WTC11 (cell line): ENCODE measurements at regions not wholly inside any gene's neighbourhood (a gene's known extent, or its start where the extent isn't known, plus 50 kb on each side); places are given as distances from the start of the nearest gene placed in this dataset.

ENCODE experiments used
- ATAC-seq: fragments of 200-7000 bp; cut with Tn5 transposase; 2 replicates; pipeline ENCODE4 v1.10.0; 2021; ENCODE audit warnings: mild to moderate bottlenecking, moderate library complexity
- CTCF ChIA-PET: fragments of 300-600 bp; sonication (Branson Sonifier 250); formaldehyde crosslinking; loops from one replicate; lab custom pipeline; 2021; ENCODE audit warnings: antibody characterized with exemption; lab: Charles Lee
- POLR2A ChIA-PET: fragments of 350-600 bp; sonication (Branson Sonifier 250); formaldehyde crosslinking; loops from one replicate; lab custom pipeline; 2021; ENCODE audit warnings: antibody characterized with exemption; lab: Charles Lee
- DNase-seq: peaks from one replicate; pipeline ENCODE4 v3.0.0; 2021; ENCODE audit warnings: low spot score
- H3K27ac Mint-ChIP-seq: 2 replicates; pipeline ENCODE4 v1.8.0; 2021; ENCODE audit warnings: mixed read lengths
- H3K27me3 Mint-ChIP-seq: 2 replicates; pipeline ENCODE4 v1.8.0; 2021; ENCODE audit warnings: low read depth, mild to moderate bottlenecking, moderate library complexity, mixed read lengths
- H3K36me3 Mint-ChIP-seq: 2 replicates; pipeline ENCODE4 v1.8.0; 2021; ENCODE audit warnings: mixed read lengths
- H3K4me1 Mint-ChIP-seq: 2 replicates; pipeline ENCODE4 v1.8.0; 2022; ENCODE audit warnings: mixed read lengths
- H3K4me3 Mint-ChIP-seq: 2 replicates; pipeline ENCODE4 v1.8.0; 2021; ENCODE audit warnings: mild to moderate bottlenecking, moderate library complexity, mixed read lengths
- H3K9me3 Mint-ChIP-seq: 2 replicates; pipeline ENCODE4 v1.8.0; 2021; ENCODE audit warnings: mixed read lengths
- ESRRA ChIP-seq: sonication (generic); formaldehyde crosslinking; IDR thresholded peaks from 2 replicates; pipeline ENCODE4 v1.8.1; 2022; ENCODE audit warnings: mild to moderate bottlenecking, missing genetic modification reagents, borderline replicate concordance
- ETV6 ChIP-seq: sonication (generic); formaldehyde crosslinking; IDR thresholded peaks from 2 replicates; pipeline ENCODE4 v1.8.1; 2022; ENCODE audit warnings: mild to moderate bottlenecking, missing genetic modification reagents
- GTF2I ChIP-seq: fragments of 250-450 bp; sonication (Bioruptor Pico); conservative IDR thresholded peaks from 2 replicates; pipeline ENCODE4 v1.4.0; 2021; ENCODE audit warnings: mild to moderate bottlenecking
- IRF2 ChIP-seq: sonication (generic); formaldehyde crosslinking; IDR thresholded peaks from 2 replicates; pipeline ENCODE4 v1.8.0; 2022; ENCODE audit warnings: low read depth, missing genetic modification reagents, borderline replicate concordance
- JAZF1 ChIP-seq: fragments of 250-450 bp; sonication (Bioruptor Pico); IDR thresholded peaks from 2 replicates; pipeline ENCODE4 v1.9.0; 2021; ENCODE audit warnings: moderate library complexity, mild to moderate bottlenecking, inconsistent platforms
- NR3C1 ChIP-seq: sonication (generic); formaldehyde crosslinking; conservative IDR thresholded peaks from 2 replicates; pipeline ENCODE4 v1.8.1; 2023; ENCODE audit warnings: low read depth, mild to moderate bottlenecking, missing genetic modification reagents
- TEAD4 ChIP-seq: sonication (generic); formaldehyde crosslinking; IDR thresholded peaks from 2 replicates; pipeline ENCODE4 v1.8.0; 2022; ENCODE audit warnings: mild to moderate bottlenecking, missing genetic modification reagents
- ZBTB21 ChIP-seq: sonication (generic); formaldehyde crosslinking; IDR thresholded peaks from 2 replicates; pipeline ENCODE4 v1.8.1; 2023; ENCODE audit warnings: mild to moderate bottlenecking, missing genetic modification reagents, borderline replicate concordance
- ZNF138 ChIP-seq: sonication (generic); formaldehyde crosslinking; conservative IDR thresholded peaks from 2 replicates; pipeline ENCODE4 v1.8.1; 2022; ENCODE audit warnings: mild to moderate bottlenecking, moderate library complexity, missing genetic modification reagents
- ZNF219 ChIP-seq: sonication (generic); formaldehyde crosslinking; IDR thresholded peaks from 2 replicates; pipeline ENCODE4 v1.8.0; 2023; ENCODE audit warnings: missing genetic modification reagents, mild to moderate bottlenecking, borderline replicate concordance
- ZNF263 ChIP-seq: sonication (generic); formaldehyde crosslinking; IDR thresholded peaks from 2 replicates; pipeline ENCODE4 v1.8.1; 2022; ENCODE audit warnings: low read depth, mild to moderate bottlenecking, moderate library complexity, missing genetic modification reagents
- ZNF416 ChIP-seq: fragments of 250-450 bp; sonication (Bioruptor Pico); IDR thresholded peaks from 2 replicates; pipeline ENCODE4 v1.9.0; 2021; ENCODE audit warnings: mild to moderate bottlenecking, inconsistent platforms
- ZNF671 ChIP-seq: fragments of 250-450 bp; sonication (Bioruptor Pico); IDR thresholded peaks from 2 replicates; pipeline ENCODE4 v1.8.0; 2021; ENCODE audit warnings: mild to moderate bottlenecking
- TF ChIP-seq, protein P1 (sequence below): fragments of 250-450 bp; sonication (Bioruptor Pico); IDR thresholded peaks from 2 replicates; pipeline ENCODE4 v1.9.0; 2021; ENCODE audit warnings: mild to moderate bottlenecking, borderline replicate concordance
- TF ChIP-seq, protein P2 (sequence below): sonication (generic); formaldehyde crosslinking; conservative IDR thresholded peaks from 2 replicates; pipeline ENCODE4 v1.8.1; 2023; ENCODE audit warnings: mild to moderate bottlenecking, low read depth, missing genetic modification reagents, moderate library complexity
- TF ChIP-seq, protein P3 (sequence below): fragments of 200-600 bp; IDR thresholded peaks from 2 replicates; pipeline ENCODE4 v1.8.0; 2022; ENCODE audit warnings: antibody characterized with exemption
- TF ChIP-seq, protein P4 (sequence below): fragments of 250-450 bp; sonication (Bioruptor Pico); IDR thresholded peaks from 2 replicates; pipeline ENCODE4 v1.9.0; 2021; ENCODE audit warnings: moderate library complexity, mild to moderate bottlenecking, inconsistent platforms, borderline replicate concordance

DNA sequence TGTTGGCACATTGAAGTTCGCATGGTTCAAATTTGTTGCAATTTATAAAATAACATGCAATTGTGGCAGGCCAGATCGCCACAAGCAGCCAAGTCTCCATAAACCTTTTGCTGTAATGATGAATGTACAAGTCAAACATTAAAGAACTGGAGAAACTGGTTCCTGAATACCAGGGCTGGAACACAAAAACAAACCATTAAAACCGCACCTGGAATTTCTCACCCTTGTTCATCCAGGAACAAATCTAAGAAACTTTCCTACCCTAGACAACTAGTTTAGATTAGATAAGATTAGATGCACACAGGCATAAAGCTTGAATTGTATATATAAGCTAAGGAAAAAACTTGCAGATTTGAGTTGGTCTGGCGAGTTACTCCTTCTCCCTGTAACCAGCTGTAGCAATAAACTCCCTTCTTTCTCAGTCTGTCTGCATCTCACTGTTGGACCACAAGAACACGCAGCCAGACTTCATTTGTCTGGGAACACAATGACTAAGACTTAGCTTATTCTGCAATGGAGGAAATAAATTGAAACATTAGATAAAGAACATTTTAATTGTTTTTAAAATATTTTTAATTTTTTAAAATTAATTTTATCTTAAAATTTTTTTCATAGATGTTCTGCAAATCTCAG, 1835.5 kb upstream of the LRRTM1 start (continued):
- TF ChIP-seq, protein P1, sequence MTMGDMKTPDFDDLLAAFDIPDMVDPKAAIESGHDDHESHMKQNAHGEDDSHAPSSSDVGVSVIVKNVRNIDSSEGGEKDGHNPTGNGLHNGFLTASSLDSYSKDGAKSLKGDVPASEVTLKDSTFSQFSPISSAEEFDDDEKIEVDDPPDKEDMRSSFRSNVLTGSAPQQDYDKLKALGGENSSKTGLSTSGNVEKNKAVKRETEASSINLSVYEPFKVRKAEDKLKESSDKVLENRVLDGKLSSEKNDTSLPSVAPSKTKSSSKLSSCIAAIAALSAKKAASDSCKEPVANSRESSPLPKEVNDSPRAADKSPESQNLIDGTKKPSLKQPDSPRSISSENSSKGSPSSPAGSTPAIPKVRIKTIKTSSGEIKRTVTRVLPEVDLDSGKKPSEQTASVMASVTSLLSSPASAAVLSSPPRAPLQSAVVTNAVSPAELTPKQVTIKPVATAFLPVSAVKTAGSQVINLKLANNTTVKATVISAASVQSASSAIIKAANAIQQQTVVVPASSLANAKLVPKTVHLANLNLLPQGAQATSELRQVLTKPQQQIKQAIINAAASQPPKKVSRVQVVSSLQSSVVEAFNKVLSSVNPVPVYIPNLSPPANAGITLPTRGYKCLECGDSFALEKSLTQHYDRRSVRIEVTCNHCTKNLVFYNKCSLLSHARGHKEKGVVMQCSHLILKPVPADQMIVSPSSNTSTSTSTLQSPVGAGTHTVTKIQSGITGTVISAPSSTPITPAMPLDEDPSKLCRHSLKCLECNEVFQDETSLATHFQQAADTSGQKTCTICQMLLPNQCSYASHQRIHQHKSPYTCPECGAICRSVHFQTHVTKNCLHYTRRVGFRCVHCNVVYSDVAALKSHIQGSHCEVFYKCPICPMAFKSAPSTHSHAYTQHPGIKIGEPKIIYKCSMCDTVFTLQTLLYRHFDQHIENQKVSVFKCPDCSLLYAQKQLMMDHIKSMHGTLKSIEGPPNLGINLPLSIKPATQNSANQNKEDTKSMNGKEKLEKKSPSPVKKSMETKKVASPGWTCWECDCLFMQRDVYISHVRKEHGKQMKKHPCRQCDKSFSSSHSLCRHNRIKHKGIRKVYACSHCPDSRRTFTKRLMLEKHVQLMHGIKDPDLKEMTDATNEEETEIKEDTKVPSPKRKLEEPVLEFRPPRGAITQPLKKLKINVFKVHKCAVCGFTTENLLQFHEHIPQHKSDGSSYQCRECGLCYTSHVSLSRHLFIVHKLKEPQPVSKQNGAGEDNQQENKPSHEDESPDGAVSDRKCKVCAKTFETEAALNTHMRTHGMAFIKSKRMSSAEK: no peak
- TF ChIP-seq ZNF138 (CRISPR knock-in tag): no peak
- TF ChIP-seq, all 79 proteins: peak for 0

DNA sequence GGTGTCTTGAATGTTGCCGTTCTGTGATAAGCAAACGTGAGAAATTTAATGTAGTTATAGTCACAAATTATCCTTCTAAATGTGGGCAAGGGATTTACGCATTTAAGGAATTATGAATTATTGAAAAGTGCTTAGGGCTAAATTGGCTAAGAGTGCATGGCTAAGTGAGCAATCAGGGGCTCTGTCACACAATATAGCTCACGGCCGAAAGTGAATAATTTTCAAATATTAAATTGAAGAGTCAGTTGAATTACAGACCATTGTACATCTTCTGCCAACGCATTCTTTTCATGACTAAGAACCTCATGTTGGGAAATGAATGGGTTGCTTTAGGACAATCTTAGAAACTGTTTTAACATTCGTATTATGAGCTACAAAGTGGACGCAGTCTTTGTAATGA, 1832.9 kb upstream of the LRRTM1 start:
- TF ChIP-seq, protein P2, sequence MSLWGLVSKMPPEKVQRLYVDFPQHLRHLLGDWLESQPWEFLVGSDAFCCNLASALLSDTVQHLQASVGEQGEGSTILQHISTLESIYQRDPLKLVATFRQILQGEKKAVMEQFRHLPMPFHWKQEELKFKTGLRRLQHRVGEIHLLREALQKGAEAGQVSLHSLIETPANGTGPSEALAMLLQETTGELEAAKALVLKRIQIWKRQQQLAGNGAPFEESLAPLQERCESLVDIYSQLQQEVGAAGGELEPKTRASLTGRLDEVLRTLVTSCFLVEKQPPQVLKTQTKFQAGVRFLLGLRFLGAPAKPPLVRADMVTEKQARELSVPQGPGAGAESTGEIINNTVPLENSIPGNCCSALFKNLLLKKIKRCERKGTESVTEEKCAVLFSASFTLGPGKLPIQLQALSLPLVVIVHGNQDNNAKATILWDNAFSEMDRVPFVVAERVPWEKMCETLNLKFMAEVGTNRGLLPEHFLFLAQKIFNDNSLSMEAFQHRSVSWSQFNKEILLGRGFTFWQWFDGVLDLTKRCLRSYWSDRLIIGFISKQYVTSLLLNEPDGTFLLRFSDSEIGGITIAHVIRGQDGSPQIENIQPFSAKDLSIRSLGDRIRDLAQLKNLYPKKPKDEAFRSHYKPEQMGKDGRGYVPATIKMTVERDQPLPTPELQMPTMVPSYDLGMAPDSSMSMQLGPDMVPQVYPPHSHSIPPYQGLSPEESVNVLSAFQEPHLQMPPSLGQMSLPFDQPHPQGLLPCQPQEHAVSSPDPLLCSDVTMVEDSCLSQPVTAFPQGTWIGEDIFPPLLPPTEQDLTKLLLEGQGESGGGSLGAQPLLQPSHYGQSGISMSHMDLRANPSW: no peak
- TF ChIP-seq ZNF416 (CRISPR knock-in tag) (no peak), ZNF138 (CRISPR knock-in tag) (no peak), ESRRA (CRISPR knock-in tag) (no peak), NR3C1 (CRISPR knock-in tag) (no peak), GTF2I (CRISPR knock-in tag) (no peak)
- TF ChIP-seq, protein P1: no peak
- TF ChIP-seq, protein P3, sequence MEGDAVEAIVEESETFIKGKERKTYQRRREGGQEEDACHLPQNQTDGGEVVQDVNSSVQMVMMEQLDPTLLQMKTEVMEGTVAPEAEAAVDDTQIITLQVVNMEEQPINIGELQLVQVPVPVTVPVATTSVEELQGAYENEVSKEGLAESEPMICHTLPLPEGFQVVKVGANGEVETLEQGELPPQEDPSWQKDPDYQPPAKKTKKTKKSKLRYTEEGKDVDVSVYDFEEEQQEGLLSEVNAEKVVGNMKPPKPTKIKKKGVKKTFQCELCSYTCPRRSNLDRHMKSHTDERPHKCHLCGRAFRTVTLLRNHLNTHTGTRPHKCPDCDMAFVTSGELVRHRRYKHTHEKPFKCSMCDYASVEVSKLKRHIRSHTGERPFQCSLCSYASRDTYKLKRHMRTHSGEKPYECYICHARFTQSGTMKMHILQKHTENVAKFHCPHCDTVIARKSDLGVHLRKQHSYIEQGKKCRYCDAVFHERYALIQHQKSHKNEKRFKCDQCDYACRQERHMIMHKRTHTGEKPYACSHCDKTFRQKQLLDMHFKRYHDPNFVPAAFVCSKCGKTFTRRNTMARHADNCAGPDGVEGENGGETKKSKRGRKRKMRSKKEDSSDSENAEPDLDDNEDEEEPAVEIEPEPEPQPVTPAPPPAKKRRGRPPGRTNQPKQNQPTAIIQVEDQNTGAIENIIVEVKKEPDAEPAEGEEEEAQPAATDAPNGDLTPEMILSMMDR: no peak
- ATAC-seq (no peak), DNase-seq (no peak)
- ChIA-PET CTCF (no interaction called here), POLR2A (interaction anchor here (0.6 kb wide), 1 partner anchor 48 kb away, joined by 3 read pairs; no protein-coding TSS in a partner anchor)
- Mint-ChIP-seq H3K36me3 (peaks cover 7% of the 10 kb centered on the region), H3K4me3 (no peak overlapping the region), H3K27ac (no peak overlapping the region), H3K4me1 (no peaks in the 10 kb centered on the region), H3K9me3 (peaks cover 24% of the 10 kb centered on the region), H3K27me3 (no peaks in the 10 kb centered on the region)

DNA sequence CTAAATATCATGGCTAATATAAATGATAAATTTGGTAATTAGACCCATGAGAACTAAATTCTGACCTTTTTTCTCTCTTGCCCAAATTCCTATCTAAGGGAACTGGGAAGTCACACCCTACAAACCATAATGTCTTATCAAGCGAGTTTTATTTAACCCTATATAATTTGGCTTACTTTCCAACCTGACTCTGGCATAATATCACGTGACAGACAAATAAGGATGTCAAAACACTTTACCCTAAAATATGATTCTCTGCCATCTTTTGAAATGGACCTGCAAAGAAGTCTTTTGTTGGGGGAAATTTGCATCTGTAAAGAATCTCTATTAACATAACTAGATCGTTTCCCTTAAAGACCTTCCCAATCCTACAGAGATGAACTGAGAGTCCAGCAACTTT, 1823.5 kb upstream of the LRRTM1 start:
- ATAC-seq (no peak), DNase-seq (no peak)
- no peak overlapping the region for H3K27ac Mint-ChIP-seq
- H3K36me3 Mint-ChIP-seq: peaks cover 40% of the 10 kb centered on the region
- ChIA-PET POLR2A (no interaction called here), CTCF (no interaction called here)
- H3K4me3 Mint-ChIP-seq: no peak overlapping the region
- no peaks in the 10 kb centered on the region for H3K27me3 Mint-ChIP-seq
- peaks cover 13% of the 10 kb centered on the region for H3K4me1 Mint-ChIP-seq
- peaks cover 50% of the 10 kb centered on the region for H3K9me3 Mint-ChIP-seq
- TF ChIP-seq IRF2 (CRISPR knock-in tag): no peak
- no peak for TF ChIP-seq JAZF1 (CRISPR knock-in tag)
- no peak for TF ChIP-seq ZNF219
- no peak for TF ChIP-seq TEAD4 (CRISPR knock-in tag)
- no peak for TF ChIP-seq ETV6
- TF ChIP-seq ESRRA (CRISPR knock-in tag): no peak
- TF ChIP-seq ZNF263 (CRISPR knock-in tag): no peak
- TF ChIP-seq, protein P4, sequence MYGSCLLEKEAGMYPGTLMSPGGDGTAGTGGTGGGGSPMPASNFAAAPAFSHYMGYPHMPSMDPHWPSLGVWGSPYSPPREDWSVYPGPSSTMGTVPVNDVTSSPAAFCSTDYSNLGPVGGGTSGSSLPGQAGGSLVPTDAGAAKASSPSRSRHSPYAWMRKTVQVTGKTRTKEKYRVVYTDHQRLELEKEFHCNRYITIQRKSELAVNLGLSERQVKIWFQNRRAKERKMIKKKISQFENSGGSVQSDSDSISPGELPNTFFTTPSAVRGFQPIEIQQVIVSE (CRISPR knock-in tag): no peak
- no peak for TF ChIP-seq ZBTB21 (CRISPR knock-in tag)
- TF ChIP-seq ZNF671 (CRISPR knock-in tag): no peak
